ENCODE measurements at regions not wholly inside any gene's neighbourhood (a gene's known extent, or its start where the extent isn't known, plus 50 kb on each side); places are given as distances from the start of the nearest gene placed in this dataset.
"Not testable (repeated sequence)": the region's sequence is repeated elsewhere in the genome, so short reads cannot be mapped to it uniquely, and the experiment has no call there.

- TF ChIP-seq CTCF (IDR thresholded peaks at IDR 0.05); ZBTB21 (CRISPR knock-in tag; IDR thresholded peaks at IDR 0.05; ENCODE audit: borderline replicate concordance); CREM (CRISPR knock-in tag; IDR thresholded peaks at IDR 0.05): not testable (repeated sequence)
- TF ChIP-seq, protein P1, sequence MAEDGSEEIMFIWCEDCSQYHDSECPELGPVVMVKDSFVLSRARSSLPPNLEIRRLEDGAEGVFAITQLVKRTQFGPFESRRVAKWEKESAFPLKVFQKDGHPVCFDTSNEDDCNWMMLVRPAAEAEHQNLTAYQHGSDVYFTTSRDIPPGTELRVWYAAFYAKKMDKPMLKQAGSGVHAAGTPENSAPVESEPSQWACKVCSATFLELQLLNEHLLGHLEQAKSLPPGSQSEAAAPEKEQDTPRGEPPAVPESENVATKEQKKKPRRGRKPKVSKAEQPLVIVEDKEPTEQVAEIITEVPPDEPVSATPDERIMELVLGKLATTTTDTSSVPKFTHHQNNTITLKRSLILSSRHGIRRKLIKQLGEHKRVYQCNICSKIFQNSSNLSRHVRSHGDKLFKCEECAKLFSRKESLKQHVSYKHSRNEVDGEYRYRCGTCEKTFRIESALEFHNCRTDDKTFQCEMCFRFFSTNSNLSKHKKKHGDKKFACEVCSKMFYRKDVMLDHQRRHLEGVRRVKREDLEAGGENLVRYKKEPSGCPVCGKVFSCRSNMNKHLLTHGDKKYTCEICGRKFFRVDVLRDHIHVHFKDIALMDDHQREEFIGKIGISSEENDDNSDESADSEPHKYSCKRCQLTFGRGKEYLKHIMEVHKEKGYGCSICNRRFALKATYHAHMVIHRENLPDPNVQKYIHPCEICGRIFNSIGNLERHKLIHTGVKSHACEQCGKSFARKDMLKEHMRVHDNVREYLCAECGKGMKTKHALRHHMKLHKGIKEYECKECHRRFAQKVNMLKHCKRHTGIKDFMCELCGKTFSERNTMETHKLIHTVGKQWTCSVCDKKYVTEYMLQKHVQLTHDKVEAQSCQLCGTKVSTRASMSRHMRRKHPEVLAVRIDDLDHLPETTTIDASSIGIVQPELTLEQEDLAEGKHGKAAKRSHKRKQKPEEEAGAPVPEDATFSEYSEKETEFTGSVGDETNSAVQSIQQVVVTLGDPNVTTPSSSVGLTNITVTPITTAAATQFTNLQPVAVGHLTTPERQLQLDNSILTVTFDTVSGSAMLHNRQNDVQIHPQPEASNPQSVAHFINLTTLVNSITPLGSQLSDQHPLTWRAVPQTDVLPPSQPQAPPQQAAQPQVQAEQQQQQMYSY (CRISPR knock-in tag; IDR thresholded peaks at IDR 0.05), result not testable (repeated sequence)
- TF ChIP-seq, protein P2, sequence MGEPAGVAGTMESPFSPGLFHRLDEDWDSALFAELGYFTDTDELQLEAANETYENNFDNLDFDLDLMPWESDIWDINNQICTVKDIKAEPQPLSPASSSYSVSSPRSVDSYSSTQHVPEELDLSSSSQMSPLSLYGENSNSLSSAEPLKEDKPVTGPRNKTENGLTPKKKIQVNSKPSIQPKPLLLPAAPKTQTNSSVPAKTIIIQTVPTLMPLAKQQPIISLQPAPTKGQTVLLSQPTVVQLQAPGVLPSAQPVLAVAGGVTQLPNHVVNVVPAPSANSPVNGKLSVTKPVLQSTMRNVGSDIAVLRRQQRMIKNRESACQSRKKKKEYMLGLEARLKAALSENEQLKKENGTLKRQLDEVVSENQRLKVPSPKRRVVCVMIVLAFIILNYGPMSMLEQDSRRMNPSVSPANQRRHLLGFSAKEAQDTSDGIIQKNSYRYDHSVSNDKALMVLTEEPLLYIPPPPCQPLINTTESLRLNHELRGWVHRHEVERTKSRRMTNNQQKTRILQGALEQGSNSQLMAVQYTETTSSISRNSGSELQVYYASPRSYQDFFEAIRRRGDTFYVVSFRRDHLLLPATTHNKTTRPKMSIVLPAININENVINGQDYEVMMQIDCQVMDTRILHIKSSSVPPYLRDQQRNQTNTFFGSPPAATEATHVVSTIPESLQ (CRISPR knock-in tag; IDR thresholded peaks at IDR 0.05), result not testable (repeated sequence)
These were observed 282.0 kb upstream of the POTEB2 start for GRCh38 chr15:21148136-21148535.

All from WTC11 (cell line).